ENCODE measurements at regions not wholly inside any gene's neighbourhood (a gene's known extent, or its start where the extent isn't known, plus 50 kb on each side); places are given as distances from the start of the nearest gene placed in this dataset.

DNA sequence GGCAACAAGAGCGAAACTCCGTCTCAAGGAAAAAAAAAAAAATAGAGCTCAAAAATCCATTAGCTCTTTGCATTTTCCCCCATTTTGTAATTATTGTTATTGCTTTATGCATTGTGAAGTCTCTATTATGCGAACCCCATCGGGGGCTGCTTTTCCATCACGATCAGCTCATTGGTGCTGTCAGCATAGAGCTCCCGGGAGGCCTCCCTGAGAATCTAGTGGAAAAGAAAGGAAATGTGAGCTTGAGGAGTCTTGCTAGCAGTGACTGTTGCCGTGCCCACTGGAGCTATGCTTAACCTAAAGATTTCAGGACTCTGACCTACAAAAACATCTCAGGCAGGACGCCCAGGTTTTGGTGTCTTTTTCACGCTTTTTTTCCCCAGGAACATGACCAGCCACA is 102.6 kb upstream of the NDUFV2 start:
- TF ChIP-seq, protein P1, sequence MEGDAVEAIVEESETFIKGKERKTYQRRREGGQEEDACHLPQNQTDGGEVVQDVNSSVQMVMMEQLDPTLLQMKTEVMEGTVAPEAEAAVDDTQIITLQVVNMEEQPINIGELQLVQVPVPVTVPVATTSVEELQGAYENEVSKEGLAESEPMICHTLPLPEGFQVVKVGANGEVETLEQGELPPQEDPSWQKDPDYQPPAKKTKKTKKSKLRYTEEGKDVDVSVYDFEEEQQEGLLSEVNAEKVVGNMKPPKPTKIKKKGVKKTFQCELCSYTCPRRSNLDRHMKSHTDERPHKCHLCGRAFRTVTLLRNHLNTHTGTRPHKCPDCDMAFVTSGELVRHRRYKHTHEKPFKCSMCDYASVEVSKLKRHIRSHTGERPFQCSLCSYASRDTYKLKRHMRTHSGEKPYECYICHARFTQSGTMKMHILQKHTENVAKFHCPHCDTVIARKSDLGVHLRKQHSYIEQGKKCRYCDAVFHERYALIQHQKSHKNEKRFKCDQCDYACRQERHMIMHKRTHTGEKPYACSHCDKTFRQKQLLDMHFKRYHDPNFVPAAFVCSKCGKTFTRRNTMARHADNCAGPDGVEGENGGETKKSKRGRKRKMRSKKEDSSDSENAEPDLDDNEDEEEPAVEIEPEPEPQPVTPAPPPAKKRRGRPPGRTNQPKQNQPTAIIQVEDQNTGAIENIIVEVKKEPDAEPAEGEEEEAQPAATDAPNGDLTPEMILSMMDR (IDR thresholded peaks at IDR 0.05; ENCODE audit: low read depth, low read length, poor library complexity, severe bottlenecking), result no peak
- no peak for TF ChIP-seq EZH2phosphoT487 (IDR thresholded peaks at IDR 0.05; ENCODE audit: borderline replicate concordance, low read length)
